ENCODE measurements at regions not wholly inside any gene's neighbourhood (a gene's known extent, or its start where the extent isn't known, plus 50 kb on each side); places are given as distances from the start of the nearest gene placed in this dataset.
A peak's percentile ranks its signal among the peaks of the same experiment; 100 is the strongest.

GRCh38 chr5:155728146-155728856 is 598.7 kb upstream of the SGCD start:
- DNase-seq, result peak; percentile 48

- DNase-seq, result peak; percentile 28
Observed at GRCh38 chr5:155728857-155729683, 597.9 kb upstream of the SGCD start.

GRCh38 chr5:155729684-155730059 is 597.3 kb upstream of the SGCD start:
- DNase-seq, result peak; percentile 61

- no peak for DNase-seq
Observed at GRCh38 chr5:155732587-155733376, 594.2 kb upstream of the SGCD start.

GRCh38 chr5:155733935-155734334 is 593.0 kb upstream of the SGCD start:
- no peak for DNase-seq

GRCh38 chr5:155735388-155735787 is 591.6 kb upstream of the SGCD start:
- DNase-seq, result peak; percentile 25

GRCh38 chr5:155738616-155739015 is 588.3 kb upstream of the SGCD start:
- no peak for DNase-seq

- no peak for DNase-seq
Observed at GRCh38 chr5:155746367-155747038, 580.5 kb upstream of the SGCD start.

GRCh38 chr5:155750101-155750500 is 576.9 kb upstream of the SGCD start:
- DNase-seq, result no peak

- no peak for DNase-seq
Observed at GRCh38 chr5:155750571-155750970, 576.4 kb upstream of the SGCD start.

GRCh38 chr5:155753943-155754581 is 572.9 kb upstream of the SGCD start:
- DNase-seq, result no peak

- no peak for DNase-seq
Observed at GRCh38 chr5:155759252-155759651, 567.7 kb upstream of the SGCD start.

- DNase-seq, result no peak
Observed at GRCh38 chr5:155759984-155760383, 567.0 kb upstream of the SGCD start.

GRCh38 chr5:155761502-155761901 is 565.5 kb upstream of the SGCD start:
- DNase-seq, result no peak

- no peak for DNase-seq
Observed at GRCh38 chr5:155765715-155766114, 561.2 kb upstream of the SGCD start.

GRCh38 chr5:155767470-155767869 is 559.5 kb upstream of the SGCD start:
- no peak for DNase-seq

- no peak for DNase-seq
Observed at GRCh38 chr5:155768332-155768731, 558.6 kb upstream of the SGCD start.

- DNase-seq, result no peak
Observed at GRCh38 chr5:155772009-155772662, 554.8 kb upstream of the SGCD start.

GRCh38 chr5:155773680-155774079 is 553.3 kb upstream of the SGCD start:
- DNase-seq, result no peak

- DNase-seq, result no peak
Observed at GRCh38 chr5:155780260-155780659, 546.7 kb upstream of the SGCD start.

- no peak for DNase-seq
Observed at GRCh38 chr5:155783246-155783645, 543.7 kb upstream of the SGCD start.

GRCh38 chr5:155783791-155784190 is 543.2 kb upstream of the SGCD start:
- no peak for DNase-seq

Measured in NCI-H1105 treated with DMSO at 0.1 percent for 48 hours (cell line).